HG03432 (cell line): ENCODE measurements at regions not wholly inside any gene's neighbourhood (a gene's known extent, or its start where the extent isn't known, plus 50 kb on each side); places are given as distances from the start of the nearest gene placed in this dataset.
"Not testable (repeated sequence)": the region's sequence is repeated elsewhere in the genome, so short reads cannot be mapped to it uniquely, and the experiment has no call there.

Experiments
- ATAC-seq: cut with Tn5 transposase; IDR thresholded peaks from one replicate; pipeline ENCODE4 v1.9.1; 2021; ENCODE audit warnings: mild to moderate bottlenecking, moderate library complexity; ENCODE audit not compliant: unreplicated experiment

DNA sequence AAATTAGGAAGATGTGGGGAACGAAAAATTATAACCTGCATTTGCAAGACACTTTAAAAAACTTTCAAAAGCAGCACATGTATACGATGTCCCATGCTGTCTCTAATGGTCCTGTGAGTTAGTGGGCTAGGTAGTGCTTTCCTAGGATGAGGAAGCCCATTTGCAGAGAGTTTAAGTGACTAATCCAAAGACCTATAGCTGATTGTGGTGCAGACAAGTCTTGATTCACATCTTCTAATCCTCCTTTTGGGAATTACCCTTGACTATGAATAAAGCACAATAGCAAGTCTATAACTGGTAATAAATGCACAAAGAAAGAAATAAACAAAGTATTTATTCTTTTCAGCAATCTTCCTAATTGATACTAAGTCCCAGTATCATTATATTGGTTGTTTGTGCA lies 234.6 kb upstream of the FANCL start:
- no peak for ATAC-seq

DNA sequence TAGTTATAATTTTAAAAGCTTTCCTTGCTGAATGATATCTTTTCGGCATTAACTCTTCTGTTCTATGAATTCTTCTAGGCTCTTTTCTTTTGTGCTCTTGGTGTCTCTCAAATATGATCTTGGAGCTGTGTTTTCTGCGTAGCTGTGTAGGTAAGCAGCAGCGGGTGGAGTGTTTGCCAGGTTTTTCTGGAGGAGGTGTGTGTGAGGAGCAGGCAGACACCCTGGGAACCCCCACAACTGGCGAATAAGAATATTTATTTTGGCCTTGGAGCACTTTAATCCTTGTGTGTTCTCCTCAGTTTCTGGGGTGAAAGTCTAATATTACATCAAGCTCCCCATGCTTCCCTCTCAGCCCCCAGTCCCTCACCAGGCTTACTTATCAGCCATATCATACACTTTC lies 232.0 kb upstream of the FANCL start:
- no peak for ATAC-seq

DNA sequence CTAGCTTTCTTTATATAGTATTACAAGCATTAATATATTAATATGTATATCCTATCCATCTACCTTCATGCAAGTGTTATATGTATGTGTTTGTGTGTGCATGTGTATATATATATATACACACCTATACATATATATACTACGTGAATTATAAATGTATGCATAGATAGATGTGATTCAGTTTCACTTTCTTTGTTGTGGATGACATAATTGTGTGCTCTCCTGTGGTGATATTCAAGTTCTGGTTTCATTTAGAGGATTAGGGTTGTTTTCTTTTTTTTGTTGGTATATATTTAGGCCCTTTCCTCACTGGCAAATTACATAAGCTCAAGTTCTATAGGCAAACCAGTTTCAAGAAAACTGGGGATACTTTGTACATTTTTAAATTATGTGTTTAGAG lies 225.7 kb upstream of the FANCL start:
- peak; percentile 81 for ATAC-seq

GRCh38 chr2:58466021-58466420 lies 224.9 kb upstream of the FANCL start:
- not testable (repeated sequence) for ATAC-seq

- ATAC-seq = no peak
Observed at GRCh38 chr2:58460670-58461069, 219.5 kb upstream of the FANCL start.

- ATAC-seq = peak; percentile 95
Observed at GRCh38 chr2:58449286-58450010, 208.3 kb upstream of the FANCL start.

- ATAC-seq = no peak
Observed at GRCh38 chr2:58448845-58449244, 207.7 kb upstream of the FANCL start.

GRCh38 chr2:58448065-58448507 lies 207.0 kb upstream of the FANCL start:
- ATAC-seq = peak; percentile 55

GRCh38 chr2:58447586-58447985 lies 206.5 kb upstream of the FANCL start:
- no peak for ATAC-seq

GRCh38 chr2:58441643-58442042 lies 200.5 kb upstream of the FANCL start:
- ATAC-seq = no peak

DNA sequence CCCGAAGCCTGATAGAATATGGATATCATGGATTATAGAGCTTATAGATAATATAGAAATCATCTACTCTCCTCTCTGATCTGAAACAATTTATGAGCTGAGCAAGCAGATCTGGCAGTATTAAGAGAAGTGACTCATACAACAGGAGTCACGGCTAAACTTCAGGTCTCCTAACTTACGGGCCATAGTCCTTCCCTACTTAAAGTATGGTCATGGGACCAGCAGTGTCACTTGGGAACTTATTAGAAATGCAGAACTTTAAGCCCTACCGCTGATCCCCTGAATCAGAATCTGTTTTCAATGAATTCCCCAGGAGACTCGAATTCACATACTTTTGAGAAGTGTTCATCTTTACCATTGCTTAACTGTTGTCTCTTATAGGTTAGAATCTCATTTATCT lies 195.7 kb upstream of the FANCL start:
- no peak for ATAC-seq

DNA sequence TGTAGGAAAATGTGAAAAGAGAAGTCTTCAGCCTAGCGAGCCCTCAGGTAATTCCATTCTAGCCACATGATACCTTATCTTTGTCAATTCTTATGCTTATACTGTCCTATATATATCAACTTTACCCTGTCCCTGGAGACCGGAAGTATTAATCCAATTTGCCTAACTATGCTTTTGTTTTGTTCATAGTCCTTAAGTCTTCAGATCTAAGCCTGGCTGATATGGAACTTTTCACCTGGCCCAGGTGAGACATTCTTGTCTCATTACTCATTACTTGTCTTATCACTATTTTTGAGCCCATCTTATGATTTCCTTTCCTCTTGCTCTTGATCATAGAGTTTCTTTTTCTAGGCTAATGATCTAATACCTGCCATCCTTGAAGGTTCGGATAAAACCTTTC lies 194.1 kb upstream of the FANCL start:
- no peak for ATAC-seq

- ATAC-seq = no peak
Observed at GRCh38 chr2:58434692-58435091, 193.6 kb upstream of the FANCL start.

DNA sequence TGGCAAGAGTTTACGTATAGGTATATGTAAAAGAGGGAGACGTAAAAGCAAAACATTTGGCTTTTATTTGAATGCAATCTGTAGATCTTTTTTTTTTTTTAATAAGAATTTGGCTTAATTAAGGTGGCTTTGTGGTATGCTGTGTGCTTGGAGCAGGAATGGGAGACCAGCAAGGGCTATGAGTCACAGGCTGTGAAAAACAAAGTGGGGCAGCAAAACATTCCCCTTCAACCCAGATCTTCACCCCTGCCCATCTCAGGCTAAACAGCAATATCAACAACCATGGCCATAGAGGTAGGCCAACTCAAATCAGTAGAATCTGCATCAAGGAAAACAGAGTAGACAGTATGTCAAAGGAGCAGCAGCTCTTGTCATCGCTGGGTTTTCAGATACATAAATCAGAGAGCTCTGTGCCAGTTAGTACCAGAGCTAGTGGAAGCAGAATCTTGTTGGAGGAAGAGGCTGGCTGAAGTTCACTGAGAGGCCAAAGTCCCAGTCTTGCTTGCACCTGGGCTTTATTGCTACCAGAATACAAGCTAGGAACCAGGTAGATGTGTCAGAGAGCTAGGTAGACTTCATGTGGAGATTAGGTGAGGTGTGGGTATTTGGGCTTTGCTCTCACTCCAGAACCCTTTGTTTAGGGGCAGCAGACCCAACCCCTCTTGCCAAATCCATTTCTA lies 191.5 kb upstream of the FANCL start:
- ATAC-seq = no peak

GRCh38 chr2:58429014-58429875 lies 188.1 kb upstream of the FANCL start:
- ATAC-seq = no peak

GRCh38 chr2:58428096-58429013 lies 187.2 kb upstream of the FANCL start:
- peak; percentile 64 for ATAC-seq

DNA sequence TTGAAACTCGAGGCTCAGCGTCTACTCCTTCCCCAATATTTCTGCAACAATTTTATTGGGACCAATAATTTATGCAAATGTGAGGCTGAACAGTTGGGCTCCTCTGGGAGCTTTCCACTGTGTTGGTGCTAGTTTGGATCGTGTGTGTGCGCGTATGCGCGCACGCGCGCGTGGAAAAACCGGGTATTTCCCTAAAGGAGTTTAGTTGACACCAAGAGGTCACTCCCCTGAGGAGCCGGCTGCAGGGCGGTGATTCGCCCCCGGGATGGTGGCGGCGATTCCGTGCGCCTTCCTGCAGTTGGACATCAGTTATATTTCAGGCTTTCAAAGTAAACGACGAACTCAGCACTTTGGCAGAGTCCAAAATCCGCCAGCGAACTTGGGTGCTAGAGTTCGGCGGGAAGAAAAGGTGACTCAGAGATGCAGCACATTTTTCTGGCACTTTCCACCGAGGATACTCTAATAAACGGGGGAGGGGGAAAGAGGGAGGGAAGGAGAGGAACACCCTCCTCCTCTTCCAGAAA lies 186.5 kb upstream of the FANCL start:
- ATAC-seq = no peak

GRCh38 chr2:58425368-58425767 lies 184.2 kb upstream of the FANCL start:
- ATAC-seq = no peak

DNA sequence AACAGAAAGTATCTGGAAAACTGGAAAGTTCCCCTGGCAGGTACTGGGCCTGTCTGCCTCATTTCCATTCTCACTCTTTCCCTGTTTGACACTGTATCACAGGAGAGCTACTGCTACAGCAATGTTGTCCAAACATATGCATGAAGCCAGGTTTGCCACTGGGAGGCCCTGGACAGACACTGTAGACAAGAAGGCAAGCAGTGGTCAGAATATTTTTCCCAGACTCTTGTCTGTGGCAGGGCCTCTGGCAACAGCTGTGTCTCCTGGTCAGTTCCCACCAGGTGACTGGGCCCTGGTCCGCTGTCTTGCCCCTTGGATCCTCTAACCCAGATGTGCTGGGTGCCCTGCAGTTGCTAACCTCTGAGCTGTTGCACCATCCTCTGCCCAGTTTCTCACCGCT lies 178.9 kb upstream of the FANCL start:
- ATAC-seq = no peak

DNA sequence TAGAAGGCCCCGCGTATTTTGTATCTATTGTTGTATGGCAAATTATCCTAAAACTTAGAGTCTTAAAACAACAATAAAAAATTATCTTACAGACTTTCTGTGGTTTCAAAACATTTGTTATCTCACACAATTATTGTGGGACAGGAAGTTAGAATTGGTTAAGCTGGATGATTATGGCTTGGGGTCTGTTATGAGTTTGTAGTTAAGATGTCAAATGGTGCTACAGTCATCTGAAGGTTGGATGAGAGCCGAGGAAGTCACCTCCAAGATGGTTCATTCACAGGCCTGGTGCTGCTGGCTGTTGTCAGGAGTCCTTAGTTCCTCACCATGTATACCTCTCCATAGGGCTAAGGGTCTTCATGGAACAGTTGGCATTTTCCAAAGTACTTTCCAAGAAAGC lies 175.6 kb upstream of the FANCL start:
- no peak for ATAC-seq
